ENCODE measurements at regions not wholly inside any gene's neighbourhood (a gene's known extent, or its start where the extent isn't known, plus 50 kb on each side); places are given as distances from the start of the nearest gene placed in this dataset.

DNA sequence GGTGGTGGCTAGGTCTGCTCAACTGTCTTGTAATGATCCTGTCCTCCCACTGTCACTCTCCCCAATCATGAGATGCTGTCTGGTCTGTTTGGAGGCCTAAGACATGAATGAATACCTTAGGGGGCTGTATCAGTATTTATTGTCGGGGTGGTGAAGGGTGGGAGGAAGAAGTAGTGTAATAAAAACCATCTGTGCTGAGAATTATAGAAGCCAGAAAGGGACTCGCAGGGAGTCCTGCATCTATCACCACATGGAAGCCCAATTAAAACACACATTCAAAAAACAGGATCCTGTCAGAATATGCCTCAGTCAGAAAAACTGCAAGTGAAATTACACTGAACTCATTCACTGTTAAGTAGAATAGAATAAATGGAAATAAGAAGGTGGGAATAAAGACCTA is 1134.3 kb upstream of the C9orf72 start:
- Mint-ChIP-seq H3K27me3 (no peaks in the 10 kb centered on the region), H3K4me1 (no peaks in the 10 kb centered on the region), H3K4me3 (no peak overlapping the region), H3K36me3 (ENCODE audit: low read depth) (no peaks in the 10 kb centered on the region), H3K27ac (no peak overlapping the region), H3K9me3 (peaks cover 1% of the 10 kb centered on the region)
- DNase-seq, result no peak
- intact Hi-C loops (cut with micrococcal nuclease), result no loop called here

DNA sequence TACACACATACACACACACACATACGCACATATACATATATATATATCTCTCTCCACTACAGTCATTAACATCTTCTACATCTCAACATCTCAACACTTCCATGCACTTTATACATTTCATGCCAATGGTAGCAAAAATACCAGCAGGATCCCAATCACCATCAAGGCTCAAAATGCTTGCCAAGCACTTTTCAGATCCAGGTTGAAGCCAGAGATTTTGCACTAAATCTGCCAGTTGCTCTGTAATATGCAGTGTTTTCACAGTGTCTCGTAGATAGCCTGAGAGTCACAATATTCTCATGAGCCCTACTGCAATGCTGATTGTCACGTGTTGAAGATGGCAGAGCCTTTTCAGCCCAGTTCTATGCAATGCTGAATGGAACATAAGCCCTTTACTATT is 1140.9 kb upstream of the C9orf72 start:
- DNase-seq, result no peak
- H3K4me1 Mint-ChIP-seq, result no peaks in the 10 kb centered on the region
- no peak overlapping the region for H3K27ac Mint-ChIP-seq
- H3K36me3 Mint-ChIP-seq (ENCODE audit: low read depth), result no peaks in the 10 kb centered on the region
- intact Hi-C loops (cut with micrococcal nuclease), result no loop called here
- H3K9me3 Mint-ChIP-seq, result no peaks in the 10 kb centered on the region
- H3K27me3 Mint-ChIP-seq, result no peaks in the 10 kb centered on the region
- no peak overlapping the region for H3K4me3 Mint-ChIP-seq

DNA sequence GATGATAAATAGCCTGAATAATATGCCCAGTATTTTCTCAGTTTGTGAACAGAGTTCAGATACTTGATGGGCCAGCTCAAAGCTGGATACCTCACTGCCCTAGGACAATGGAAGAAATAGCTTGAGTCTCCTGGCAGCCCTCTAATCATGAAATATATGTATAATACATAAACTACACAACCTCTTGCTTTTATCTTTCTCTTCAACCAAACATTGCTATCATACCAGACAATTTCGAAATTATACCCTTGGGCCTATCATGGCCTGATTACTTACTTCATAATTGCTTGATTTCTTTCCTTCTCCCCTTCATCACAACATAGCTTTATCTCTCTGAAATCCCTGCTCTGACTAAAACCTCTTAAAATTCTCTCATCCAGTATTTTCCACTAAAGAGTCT is 1144.9 kb upstream of the C9orf72 start:
- intact Hi-C loops (cut with micrococcal nuclease), result no loop called here

DNA sequence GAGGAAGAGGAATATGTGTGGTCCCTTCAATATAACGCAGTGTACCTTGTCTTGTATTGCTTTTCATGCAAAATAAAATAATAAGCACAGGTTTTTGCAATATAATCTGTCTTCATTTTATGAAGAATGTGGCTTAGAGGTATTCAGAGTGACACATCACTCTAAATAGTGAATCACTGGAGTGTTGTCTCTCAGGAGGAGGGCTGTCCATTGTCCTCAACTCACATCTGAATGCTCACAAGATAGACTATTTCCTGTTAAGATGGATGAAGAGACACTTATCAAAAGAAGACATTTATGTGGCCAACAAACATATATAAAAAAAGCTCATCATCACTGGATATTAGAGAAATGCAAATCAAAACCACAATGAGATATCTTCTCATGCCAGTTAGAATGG is 1147.5 kb upstream of the C9orf72 start:
- Mint-ChIP-seq H3K4me3 (no peak overlapping the region), H3K36me3 (ENCODE audit: low read depth) (no peaks in the 10 kb centered on the region), H3K27me3 (no peaks in the 10 kb centered on the region), H3K4me1 (no peaks in the 10 kb centered on the region), H3K27ac (no peak overlapping the region), H3K9me3 (no peaks in the 10 kb centered on the region)
- DNase-seq, result no peak
- intact Hi-C loops (cut with micrococcal nuclease), result no loop called here

More for the DNA sequence above, 1144.9 kb upstream of the C9orf72 start:
- Mint-ChIP-seq H3K27ac (no peak overlapping the region), H3K27me3 (no peaks in the 10 kb centered on the region), H3K36me3 (ENCODE audit: low read depth) (no peaks in the 10 kb centered on the region), H3K4me3 (no peak overlapping the region), H3K9me3 (no peaks in the 10 kb centered on the region), H3K4me1 (no peaks in the 10 kb centered on the region)
- DNase-seq, result no peak

DNA sequence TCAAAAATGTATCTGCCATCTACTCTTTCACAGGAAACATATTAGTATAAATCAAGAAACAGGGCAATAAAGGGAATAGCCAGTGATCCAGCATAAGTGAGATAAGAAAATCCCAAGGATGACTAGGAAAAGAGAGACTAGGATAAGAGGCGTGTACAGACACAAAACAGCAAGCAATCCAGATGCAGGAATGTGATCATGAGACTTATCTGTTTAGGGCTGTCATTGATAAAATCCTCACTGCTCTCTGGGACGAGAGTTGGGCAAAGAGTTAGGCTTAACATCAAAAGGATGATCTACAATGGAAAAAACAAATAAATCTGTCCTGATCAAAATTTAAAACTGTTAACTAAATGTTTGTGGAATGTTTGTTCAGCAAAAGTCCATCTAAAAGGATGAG is 1156.8 kb upstream of the C9orf72 start:
- intact Hi-C loops (cut with micrococcal nuclease), result no loop called here
- Mint-ChIP-seq H3K9me3 (no peaks in the 10 kb centered on the region), H3K27me3 (no peaks in the 10 kb centered on the region), H3K4me1 (no peaks in the 10 kb centered on the region), H3K4me3 (no peak overlapping the region), H3K36me3 (ENCODE audit: low read depth) (no peaks in the 10 kb centered on the region), H3K27ac (no peak overlapping the region)
- DNase-seq, result no peak

DNA sequence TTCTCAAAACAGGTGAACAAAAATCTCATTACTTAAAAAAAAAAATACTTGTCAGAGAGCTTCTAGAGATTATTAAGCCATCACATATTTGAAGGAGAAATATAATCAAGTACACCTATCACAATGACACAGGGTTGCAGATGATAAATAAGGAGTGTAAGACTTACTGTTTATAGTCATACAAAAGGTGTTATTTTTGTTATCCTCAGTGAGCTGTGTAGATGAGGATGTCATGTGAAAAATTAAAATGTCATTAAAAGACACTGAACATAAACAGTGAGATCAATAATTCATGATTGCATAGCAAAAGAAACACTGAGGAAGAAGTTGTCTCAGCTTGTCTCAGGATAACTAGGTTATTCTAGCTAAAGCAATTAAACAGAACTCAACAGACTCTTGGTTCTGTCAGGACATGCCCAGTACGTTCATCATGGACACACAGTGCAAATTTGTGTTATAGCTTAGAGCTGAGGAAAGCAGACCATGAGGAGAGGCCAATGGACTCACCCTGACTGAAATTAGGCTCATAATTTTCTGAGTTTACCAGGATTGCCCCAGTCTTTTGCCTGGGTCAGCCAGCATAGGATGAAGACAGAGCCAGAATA is 1162.6 kb upstream of the C9orf72 start:
- no peaks in the 10 kb centered on the region for H3K36me3 Mint-ChIP-seq (ENCODE audit: low read depth)
- no peak overlapping the region for H3K4me3 Mint-ChIP-seq
- H3K9me3 Mint-ChIP-seq, result no peaks in the 10 kb centered on the region
- H3K27me3 Mint-ChIP-seq, result no peaks in the 10 kb centered on the region
- no peak overlapping the region for H3K27ac Mint-ChIP-seq
- intact Hi-C loops (cut with micrococcal nuclease), result no loop called here
- DNase-seq, result no peak
- H3K4me1 Mint-ChIP-seq, result no peaks in the 10 kb centered on the region

DNA sequence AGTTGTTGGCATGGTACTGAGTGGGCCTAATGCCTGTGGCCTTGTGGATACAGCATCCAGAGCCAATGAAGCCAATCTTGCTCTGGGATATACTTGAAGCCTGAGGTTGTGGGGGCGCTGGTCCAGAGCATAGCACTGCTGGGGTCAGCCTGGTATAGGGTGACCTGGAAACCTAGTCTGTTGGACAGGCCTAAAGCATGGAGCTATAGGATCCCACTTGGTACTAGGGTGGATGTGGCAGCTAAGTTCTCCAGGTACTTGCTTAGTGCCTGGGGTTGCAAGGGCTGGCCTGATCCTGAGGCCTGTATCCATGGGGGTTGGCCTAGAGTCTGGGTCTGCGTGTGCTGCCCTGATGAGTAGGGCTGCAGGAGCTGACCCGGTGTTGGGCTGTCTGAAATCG is 1168.2 kb upstream of the C9orf72 start:
- Mint-ChIP-seq H3K27me3 (no peaks in the 10 kb centered on the region), H3K4me1 (no peaks in the 10 kb centered on the region), H3K27ac (no peak overlapping the region), H3K36me3 (ENCODE audit: low read depth) (no peaks in the 10 kb centered on the region), H3K4me3 (no peak overlapping the region), H3K9me3 (peaks cover 9% of the 10 kb centered on the region)
- no peak for DNase-seq
- intact Hi-C loops (cut with micrococcal nuclease), result no loop called here

DNA sequence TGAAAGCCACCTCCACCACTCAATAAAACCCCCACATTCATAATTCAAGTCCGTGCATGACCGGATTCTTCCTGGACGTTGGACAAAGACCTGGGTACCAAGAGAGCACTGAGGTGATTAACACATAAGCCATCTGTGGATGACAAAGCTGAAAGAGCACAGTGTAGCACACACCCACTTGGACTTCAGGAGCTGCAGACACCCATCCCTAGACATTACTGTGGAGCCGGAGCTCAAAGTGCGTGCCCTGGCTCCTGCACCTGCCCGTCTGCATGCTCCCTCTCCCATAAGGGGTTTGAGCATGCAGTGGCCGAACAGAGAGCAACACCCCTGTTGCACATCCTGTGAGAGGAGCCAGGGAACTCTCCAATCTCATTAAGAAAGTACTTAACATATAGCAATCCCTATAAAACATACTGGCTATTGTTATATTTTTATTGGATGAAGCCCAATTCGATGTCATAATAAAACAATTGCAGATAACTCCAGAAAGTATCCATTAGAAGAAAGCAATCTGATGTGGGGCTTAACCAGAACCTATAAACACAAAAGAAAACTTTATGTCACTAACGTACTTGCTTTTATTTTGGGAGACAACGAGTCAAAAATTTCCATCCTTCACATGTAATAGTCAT is 1174.2 kb upstream of the C9orf72 start:
- intact Hi-C loops (cut with micrococcal nuclease), result no loop called here
- H3K4me3 Mint-ChIP-seq, result no peak overlapping the region
- no peaks in the 10 kb centered on the region for H3K4me1 Mint-ChIP-seq
- H3K27ac Mint-ChIP-seq, result no peak overlapping the region
- H3K9me3 Mint-ChIP-seq, result peaks cover 9% of the 10 kb centered on the region
- no peaks in the 10 kb centered on the region for H3K27me3 Mint-ChIP-seq
- no peaks in the 10 kb centered on the region for H3K36me3 Mint-ChIP-seq (ENCODE audit: low read depth)
- DNase-seq, result no peak

DNA sequence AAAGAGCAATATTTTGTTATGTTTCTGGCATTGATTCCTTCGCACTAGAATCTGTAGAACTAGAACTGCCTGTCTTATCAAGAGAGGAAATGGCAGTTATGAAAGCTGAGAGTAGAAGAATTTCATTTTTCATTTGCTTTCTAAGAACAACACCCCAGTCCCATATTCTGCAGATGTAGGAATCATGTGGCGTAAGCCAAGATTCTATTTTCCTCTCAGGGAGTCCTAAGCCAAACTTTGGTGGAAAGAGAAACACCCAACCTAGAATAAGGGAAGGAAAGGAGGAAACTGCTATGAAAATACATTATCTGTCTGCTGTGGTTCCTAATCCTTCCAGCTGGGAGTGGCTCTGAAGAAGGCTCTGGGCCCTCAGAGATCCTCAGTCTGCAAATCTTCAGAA is 1176.9 kb upstream of the C9orf72 start:
- Mint-ChIP-seq H3K9me3 (peaks cover 3% of the 10 kb centered on the region), H3K36me3 (ENCODE audit: low read depth) (no peaks in the 10 kb centered on the region), H3K4me1 (no peaks in the 10 kb centered on the region), H3K27ac (no peak overlapping the region), H3K4me3 (no peak overlapping the region), H3K27me3 (no peaks in the 10 kb centered on the region)
- intact Hi-C loops (cut with micrococcal nuclease), result no loop called here
- no peak for DNase-seq

DNA sequence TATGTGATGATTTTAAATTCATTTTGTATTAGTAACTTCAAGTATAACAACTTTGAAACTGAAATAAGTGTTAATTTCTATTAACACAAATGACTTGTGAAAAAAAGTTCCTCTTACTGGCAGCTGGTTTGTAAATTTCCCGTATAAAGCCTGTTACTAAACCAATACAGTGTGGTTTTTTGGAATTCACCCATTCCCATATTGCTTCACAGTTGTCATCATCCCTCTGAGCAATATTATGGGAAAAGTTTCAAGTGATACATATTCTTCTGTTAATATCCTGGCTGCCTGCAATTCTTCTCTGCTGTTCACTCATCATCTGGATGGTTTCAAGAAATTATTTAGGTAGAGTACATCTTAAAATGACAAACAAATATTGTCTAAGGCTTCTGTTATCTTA is 1185.1 kb upstream of the C9orf72 start:
- H3K27ac Mint-ChIP-seq, result no peak overlapping the region
- intact Hi-C loops (cut with micrococcal nuclease), result no loop called here
- H3K27me3 Mint-ChIP-seq, result no peaks in the 10 kb centered on the region
- no peaks in the 10 kb centered on the region for H3K4me1 Mint-ChIP-seq
- H3K36me3 Mint-ChIP-seq (ENCODE audit: low read depth), result no peaks in the 10 kb centered on the region
- H3K9me3 Mint-ChIP-seq, result peaks cover 4% of the 10 kb centered on the region
- DNase-seq, result no peak
- H3K4me3 Mint-ChIP-seq, result no peak overlapping the region

DNA sequence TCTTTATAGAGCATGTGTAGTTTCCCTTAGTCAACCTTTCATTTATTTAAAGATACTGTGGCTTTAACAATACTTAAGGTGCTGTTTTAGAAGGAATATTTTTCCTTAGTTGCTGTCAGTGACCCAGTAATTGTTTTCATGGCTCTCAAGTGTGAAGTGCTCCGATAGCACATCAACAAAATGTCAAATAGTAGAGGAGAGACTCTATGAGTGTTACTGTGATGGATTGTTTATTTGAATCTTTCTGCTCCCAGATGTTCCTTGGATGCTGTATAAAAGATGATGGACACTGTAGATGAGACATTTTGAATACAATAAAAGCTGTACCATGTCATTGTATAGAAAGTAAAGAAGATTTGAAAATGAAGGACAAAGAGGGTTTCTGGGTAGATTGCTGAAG is 1185.7 kb upstream of the C9orf72 start:
- Mint-ChIP-seq H3K4me1 (no peaks in the 10 kb centered on the region), H3K9me3 (peaks cover 4% of the 10 kb centered on the region)
- intact Hi-C loops (cut with micrococcal nuclease), result no loop called here

DNA sequence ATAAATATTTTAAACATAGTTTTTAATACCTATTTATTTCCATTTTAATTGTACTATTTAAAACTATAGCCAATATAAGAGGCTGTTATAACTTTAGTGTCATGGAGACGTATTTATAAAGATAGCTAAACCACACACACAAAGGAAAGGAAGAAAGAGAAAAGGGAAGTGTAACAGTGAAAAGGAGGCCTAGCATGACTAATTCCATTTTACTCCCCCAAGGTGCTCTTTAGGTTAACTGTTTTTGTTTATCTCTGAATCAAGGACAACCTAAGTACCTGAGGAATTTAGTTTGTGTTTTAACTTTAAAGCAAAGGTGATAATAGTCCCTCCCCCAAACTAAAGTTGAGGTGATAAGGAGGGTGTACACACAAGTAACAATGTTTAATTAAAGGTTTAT is 1188.9 kb upstream of the C9orf72 start:
- DNase-seq, result no peak
- no peaks in the 10 kb centered on the region for H3K4me1 Mint-ChIP-seq
- no peak overlapping the region for H3K4me3 Mint-ChIP-seq
- intact Hi-C loops (cut with micrococcal nuclease), result no loop called here
- H3K27ac Mint-ChIP-seq, result no peak overlapping the region
- no peaks in the 10 kb centered on the region for H3K27me3 Mint-ChIP-seq
- no peaks in the 10 kb centered on the region for H3K36me3 Mint-ChIP-seq (ENCODE audit: low read depth)
- H3K9me3 Mint-ChIP-seq, result peaks cover 4% of the 10 kb centered on the region

More for the DNA sequence above, 1185.7 kb upstream of the C9orf72 start:
- no peak for DNase-seq
- H3K36me3 Mint-ChIP-seq (ENCODE audit: low read depth), result no peaks in the 10 kb centered on the region
- no peaks in the 10 kb centered on the region for H3K27me3 Mint-ChIP-seq
- no peak overlapping the region for H3K4me3 Mint-ChIP-seq
- H3K27ac Mint-ChIP-seq, result no peak overlapping the region

DNA sequence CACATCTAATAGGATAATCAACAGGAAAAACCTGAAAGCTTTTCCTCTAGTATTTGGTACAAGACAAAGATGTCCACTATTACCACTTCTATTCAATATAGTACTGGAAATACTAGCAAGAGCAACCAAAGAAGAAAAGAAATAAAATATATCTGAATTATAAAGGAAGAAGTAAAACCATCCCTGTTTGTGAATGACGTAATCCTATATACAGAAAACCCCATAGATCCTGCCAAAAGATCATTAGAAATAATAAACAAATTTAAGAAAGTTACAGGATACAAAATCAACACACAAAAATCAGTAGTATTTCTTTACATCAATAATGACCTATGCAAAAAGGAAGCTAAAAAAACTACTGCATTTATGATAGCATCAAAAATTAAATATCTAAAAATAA is 1191.3 kb upstream of the C9orf72 start:
- intact Hi-C loops (cut with micrococcal nuclease), result no loop called here
- no peaks in the 10 kb centered on the region for H3K4me1 Mint-ChIP-seq
- no peak for DNase-seq
- no peaks in the 10 kb centered on the region for H3K36me3 Mint-ChIP-seq (ENCODE audit: low read depth)
- H3K27ac Mint-ChIP-seq, result no peak overlapping the region
- H3K27me3 Mint-ChIP-seq, result no peaks in the 10 kb centered on the region
- peaks cover 4% of the 10 kb centered on the region for H3K9me3 Mint-ChIP-seq
- no peak overlapping the region for H3K4me3 Mint-ChIP-seq

DNA sequence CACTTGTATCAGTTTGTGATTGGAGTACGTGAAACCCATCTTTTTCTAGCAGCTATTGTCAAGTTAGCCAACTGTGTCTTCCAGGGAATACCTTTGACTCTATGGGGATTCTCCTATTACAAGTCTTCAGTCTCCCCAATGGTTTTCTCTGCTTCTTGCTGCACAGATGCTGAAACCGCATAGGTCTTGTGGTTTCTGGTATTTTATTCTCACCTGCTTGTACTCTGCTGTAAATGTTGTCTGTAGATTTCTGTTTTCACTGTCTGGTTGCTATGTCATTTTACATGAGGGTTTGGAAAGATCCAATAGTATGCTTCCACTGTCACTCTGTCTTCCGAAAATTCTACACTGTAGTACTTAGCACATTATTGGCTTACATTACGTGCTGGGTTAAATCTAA is 1196.9 kb upstream of the C9orf72 start:
- intact Hi-C loops (cut with micrococcal nuclease), result no loop called here
- Mint-ChIP-seq H3K36me3 (ENCODE audit: low read depth) (no peaks in the 10 kb centered on the region), H3K4me3 (no peak overlapping the region), H3K27ac (no peak overlapping the region), H3K4me1 (no peaks in the 10 kb centered on the region), H3K27me3 (no peaks in the 10 kb centered on the region), H3K9me3 (no peaks in the 10 kb centered on the region)
- DNase-seq, result no peak

DNA sequence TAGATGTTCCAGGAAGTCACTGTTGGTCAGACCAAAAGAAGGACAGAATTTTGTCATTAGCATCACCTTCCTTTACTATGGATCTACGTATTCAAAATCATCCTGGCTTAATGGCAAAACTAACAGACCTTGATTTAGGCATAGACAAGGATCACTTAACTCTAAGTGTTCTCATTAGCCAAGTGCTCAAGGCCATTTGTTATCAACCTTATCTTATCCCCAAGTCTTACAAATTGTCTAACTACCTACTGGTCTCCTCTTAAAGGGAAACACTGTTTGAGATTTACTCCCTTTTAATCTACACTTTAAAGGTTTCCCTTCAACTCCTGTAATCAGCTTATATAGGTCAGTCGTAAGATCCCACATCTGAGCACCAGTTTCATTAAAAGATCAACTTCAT is 1197.5 kb upstream of the C9orf72 start:
- H3K36me3 Mint-ChIP-seq (ENCODE audit: low read depth), result no peaks in the 10 kb centered on the region
- intact Hi-C loops (cut with micrococcal nuclease), result no loop called here
- H3K4me1 Mint-ChIP-seq, result no peaks in the 10 kb centered on the region
- no peak overlapping the region for H3K27ac Mint-ChIP-seq
- no peak for DNase-seq
- H3K9me3 Mint-ChIP-seq, result no peaks in the 10 kb centered on the region
- H3K4me3 Mint-ChIP-seq, result no peak overlapping the region
- no peaks in the 10 kb centered on the region for H3K27me3 Mint-ChIP-seq
